ENCODE measurements at regions not wholly inside any gene's neighbourhood (a gene's known extent, or its start where the extent isn't known, plus 50 kb on each side); places are given as distances from the start of the nearest gene placed in this dataset.

GRCh38 chr1:99561952-99562351 lies 84.0 kb upstream of the PALMD start:
- no peak for DNase-seq (ENCODE audit: low read depth in 2 of 3, low spot score in 2 of 3)

- no peak for DNase-seq (ENCODE audit: low read depth in 2 of 3, low spot score in 2 of 3)
Measured at GRCh38 chr1:99565606-99566289, 80.2 kb upstream of the PALMD start.

GRCh38 chr1:99566290-99567021 lies 79.5 kb upstream of the PALMD start:
- no peak for DNase-seq (ENCODE audit: low read depth in 2 of 3, low spot score in 2 of 3)

GRCh38 chr1:99570486-99571089 lies 75.3 kb upstream of the PALMD start:
- DNase-seq (ENCODE audit: low read depth in 2 of 3, low spot score in 2 of 3) = no peak

- DNase-seq (ENCODE audit: low read depth in 2 of 3, low spot score in 2 of 3) = no peak
Measured at GRCh38 chr1:99571092-99571734, 74.7 kb upstream of the PALMD start.

- DNase-seq (ENCODE audit: low read depth in 2 of 3, low spot score in 2 of 3) = no peak
Measured at GRCh38 chr1:99573431-99574217, 72.3 kb upstream of the PALMD start.

- DNase-seq (ENCODE audit: low read depth in 2 of 3, low spot score in 2 of 3) = no peak
Measured at GRCh38 chr1:99577313-99577712, 68.6 kb upstream of the PALMD start.

GRCh38 chr1:99579691-99580172 lies 66.2 kb upstream of the PALMD start:
- DNase-seq (ENCODE audit: low read depth in 2 of 3, low spot score in 2 of 3) = no peak

GRCh38 chr1:99580451-99580850 lies 65.5 kb upstream of the PALMD start:
- DNase-seq (ENCODE audit: low read depth in 2 of 3, low spot score in 2 of 3) = no peak

GRCh38 chr1:99587008-99587407 lies 58.9 kb upstream of the PALMD start:
- no peak for DNase-seq (ENCODE audit: low read depth in 2 of 3, low spot score in 2 of 3)

- no peak for DNase-seq (ENCODE audit: low read depth in 2 of 3, low spot score in 2 of 3)
Measured at GRCh38 chr1:99589186-99589636, 56.7 kb upstream of the PALMD start.

- DNase-seq (ENCODE audit: low read depth in 2 of 3, low spot score in 2 of 3) = no peak
Measured at GRCh38 chr1:99590578-99591209, 55.2 kb upstream of the PALMD start.

GRCh38 chr1:99591886-99592285 lies 54.0 kb upstream of the PALMD start:
- no peak for DNase-seq (ENCODE audit: low read depth in 2 of 3, low spot score in 2 of 3)

- no peak for DNase-seq (ENCODE audit: low read depth in 2 of 3, low spot score in 2 of 3)
Measured at GRCh38 chr1:99594205-99594604, 51.7 kb upstream of the PALMD start.

GRCh38 chr1:99595041-99595440 lies 50.9 kb upstream of the PALMD start:
- no peak for DNase-seq (ENCODE audit: low read depth in 2 of 3, low spot score in 2 of 3)

- DNase-seq (ENCODE audit: low read depth in 2 of 3, low spot score in 2 of 3) = no peak
Measured at GRCh38 chr1:99595441-99595840, 50.5 kb upstream of the PALMD start.

All from hematopoietic multipotent progenitor cell (in vitro differentiated cells).